Astrocyte (in vitro differentiated cells and primary cell): ENCODE measurements at regions not wholly inside any gene's neighbourhood (a gene's known extent, or its start where the extent isn't known, plus 50 kb on each side); places are given as distances from the start of the nearest gene placed in this dataset.

Experiments used
- DNase-seq: peaks from one replicate; pipeline ENCODE4 v3.0.0-alpha.2; 2010; ENCODE audit warnings: low read depth
- FAIRE-seq: peaks from 2 replicates; lab custom pipeline; 2011; peaks lifted over from hg19 to GRCh38; lab: Jason Lieb, UNC
- H2AFZ ChIP-seq: 2 replicates; pipeline ENCODE4 v1.6.0; 2012; ENCODE audit warnings: low read depth, low read length, inconsistent platforms
- H3K27ac ChIP-seq: 2 replicates; pipeline ENCODE4 v1.5.1; 2011; ENCODE audit warnings: low read depth, low read length, inconsistent platforms
- H3K27me3 ChIP-seq: 2 replicates; pipeline ENCODE4 v1.6.0; 2011; ENCODE audit warnings: low read length, inconsistent platforms; ENCODE audit not compliant: insufficient read depth
- H3K36me3 ChIP-seq: 2 replicates; pipeline ENCODE4 v1.5.1; 2011; ENCODE audit warnings: low read length, inconsistent platforms; ENCODE audit not compliant: insufficient read depth
- H3K4me1 ChIP-seq: 2 replicates; pipeline ENCODE4 v1.5.1; 2011; ENCODE audit warnings: low read length, inconsistent platforms; ENCODE audit not compliant: insufficient read depth
- H3K4me2 ChIP-seq: 2 replicates; pipeline ENCODE4 v1.6.0; 2012; ENCODE audit warnings: low read length, inconsistent platforms
- H3K4me3 ChIP-seq: 2 replicates; pipeline ENCODE4 v1.5.1; 2011; ENCODE audit warnings: low read depth, mild to moderate bottlenecking, low read length, inconsistent platforms; ENCODE audit not compliant: insufficient read depth
- H3K79me2 ChIP-seq: 2 replicates; pipeline ENCODE4 v1.6.0; 2012; ENCODE audit warnings: mild to moderate bottlenecking, low read length, inconsistent platforms; ENCODE audit not compliant: insufficient read depth
- H3K9ac ChIP-seq: 2 replicates; pipeline ENCODE4 v1.6.0; 2012; ENCODE audit warnings: mild to moderate bottlenecking, low read length, inconsistent platforms
- H3K9me3 ChIP-seq: 2 replicates; pipeline ENCODE4 v1.5.1; 2012; ENCODE audit warnings: low read depth, mild to moderate bottlenecking, low read length, inconsistent platforms; ENCODE audit not compliant: insufficient read depth
- H4K20me1 ChIP-seq: 2 replicates; pipeline ENCODE4 v1.6.0; 2012; ENCODE audit warnings: low read length, inconsistent platforms; ENCODE audit not compliant: insufficient read depth
- H3K27ac Mint-ChIP-seq: one replicate; pipeline ENCODE4 v1.8.0; 2021; ENCODE audit warnings: mild to moderate bottlenecking, mixed read lengths; ENCODE audit not compliant: unreplicated experiment
- H3K27me3 Mint-ChIP-seq: one replicate; pipeline ENCODE4 v1.8.0; 2021; ENCODE audit warnings: low read depth, mixed read lengths; ENCODE audit not compliant: unreplicated experiment
- H3K36me3 Mint-ChIP-seq: one replicate; pipeline ENCODE4 v1.8.0; 2021; ENCODE audit warnings: low read depth, mixed read lengths; ENCODE audit not compliant: unreplicated experiment
- H3K4me1 Mint-ChIP-seq: one replicate; pipeline ENCODE4 v1.8.0; 2021; ENCODE audit warnings: low read depth, mixed read lengths; ENCODE audit not compliant: unreplicated experiment
- H3K4me3 Mint-ChIP-seq: one replicate; pipeline ENCODE4 v1.8.0; 2021; ENCODE audit warnings: mild to moderate bottlenecking, moderate library complexity, mixed read lengths; ENCODE audit not compliant: unreplicated experiment
- H3K9me3 Mint-ChIP-seq: one replicate; pipeline ENCODE4 v1.8.0; 2021; ENCODE audit warnings: mild to moderate bottlenecking, mixed read lengths; ENCODE audit not compliant: unreplicated experiment
- CTCF ChIP-seq: IDR thresholded peaks from 2 replicates; pipeline ENCODE4 v1.5.1; 2011; ENCODE audit warnings: low read depth, mild to moderate bottlenecking, inconsistent platforms, low read length, moderate library complexity; ENCODE audit not compliant: insufficient read depth
- EZH2 ChIP-seq: IDR thresholded peaks from 2 replicates; pipeline ENCODE4 v1.6.1; 2012; ENCODE audit warnings: mild to moderate bottlenecking, low read length, inconsistent platforms; ENCODE audit not compliant: insufficient read depth

GRCh38 chr2:226300196-226300886 lies 499.3 kb downstream of the IRS1 start:
- Histone ChIP-seq H3K27me3 (no peaks in the 10 kb centered on the region), H3K4me2 (no peak overlapping the region), H3K27ac (no peak overlapping the region), H3K4me3 (no peak overlapping the region), H3K79me2 (no peaks in the 10 kb centered on the region), H3K36me3 (no peaks in the 10 kb centered on the region), H4K20me1 (no peaks in the 10 kb centered on the region), H3K9me3 (no peaks in the 10 kb centered on the region), H3K9ac (no peak overlapping the region), H3K4me1 (no peaks in the 10 kb centered on the region), H2AFZ (no peak overlapping the region)
- Mint-ChIP-seq H3K4me3 (no peak overlapping the region), H3K27me3 (no peaks in the 10 kb centered on the region), H3K9me3 (no peaks in the 10 kb centered on the region), H3K27ac (no peak overlapping the region), H3K36me3 (no peaks in the 10 kb centered on the region), H3K4me1 (no peaks in the 10 kb centered on the region)
- no peak for DNase-seq
- FAIRE-seq, result no peak
- TF ChIP-seq EZH2, result no peak
- no peak for TF ChIP-seq CTCF

- no peaks in the 10 kb centered on the region for H3K9me3 ChIP-seq
- H3K9ac ChIP-seq, result no peak overlapping the region
- H3K4me3 ChIP-seq, result no peak overlapping the region
- no peaks in the 10 kb centered on the region for H3K9me3 Mint-ChIP-seq
- DNase-seq, result no peak
- no peak overlapping the region for H3K4me2 ChIP-seq
- no peaks in the 10 kb centered on the region for H3K36me3 Mint-ChIP-seq
- peaks cover 4% of the 10 kb centered on the region for H3K4me1 Mint-ChIP-seq
- no peak overlapping the region for H3K27ac ChIP-seq
- no peaks in the 10 kb centered on the region for H3K27me3 ChIP-seq
- TF ChIP-seq EZH2 (no peak), CTCF (no peak)
- no peak overlapping the region for H2AFZ ChIP-seq
- no peak for FAIRE-seq
- H3K4me1 ChIP-seq, result no peaks in the 10 kb centered on the region
- H4K20me1 ChIP-seq, result no peaks in the 10 kb centered on the region
- no peaks in the 10 kb centered on the region for H3K36me3 ChIP-seq
- no peaks in the 10 kb centered on the region for H3K79me2 ChIP-seq
- no peaks in the 10 kb centered on the region for H3K27me3 Mint-ChIP-seq
- H3K27ac Mint-ChIP-seq, result no peak overlapping the region
- no peak overlapping the region for H3K4me3 Mint-ChIP-seq
Observed at GRCh38 chr2:226299771-226300170, 499.8 kb downstream of the IRS1 start.

GRCh38 chr2:226295681-226296080 lies 503.9 kb downstream of the IRS1 start:
- Histone ChIP-seq H3K79me2 (no peaks in the 10 kb centered on the region), H3K27me3 (no peaks in the 10 kb centered on the region), H4K20me1 (no peaks in the 10 kb centered on the region), H3K9ac (no peak overlapping the region), H3K4me1 (no peaks in the 10 kb centered on the region), H3K36me3 (no peaks in the 10 kb centered on the region), H3K4me3 (no peak overlapping the region), H3K27ac (no peak overlapping the region), H3K9me3 (no peaks in the 10 kb centered on the region), H2AFZ (no peak overlapping the region), H3K4me2 (no peak overlapping the region)
- H3K9me3 Mint-ChIP-seq, result peaks cover 21% of the 10 kb centered on the region
- no peaks in the 10 kb centered on the region for H3K27me3 Mint-ChIP-seq
- H3K27ac Mint-ChIP-seq, result no peak overlapping the region
- DNase-seq (no peak), FAIRE-seq (no peak)
- H3K36me3 Mint-ChIP-seq, result no peaks in the 10 kb centered on the region
- peaks cover 4% of the 10 kb centered on the region for H3K4me1 Mint-ChIP-seq
- TF ChIP-seq EZH2, result no peak
- H3K4me3 Mint-ChIP-seq, result no peak overlapping the region
